ENCODE measurements at regions not wholly inside any gene's neighbourhood (a gene's known extent, or its start where the extent isn't known, plus 50 kb on each side); places are given as distances from the start of the nearest gene placed in this dataset.
"Not testable (repeated sequence)": the region's sequence is repeated elsewhere in the genome, so short reads cannot be mapped to it uniquely, and the experiment has no call there.

DNA sequence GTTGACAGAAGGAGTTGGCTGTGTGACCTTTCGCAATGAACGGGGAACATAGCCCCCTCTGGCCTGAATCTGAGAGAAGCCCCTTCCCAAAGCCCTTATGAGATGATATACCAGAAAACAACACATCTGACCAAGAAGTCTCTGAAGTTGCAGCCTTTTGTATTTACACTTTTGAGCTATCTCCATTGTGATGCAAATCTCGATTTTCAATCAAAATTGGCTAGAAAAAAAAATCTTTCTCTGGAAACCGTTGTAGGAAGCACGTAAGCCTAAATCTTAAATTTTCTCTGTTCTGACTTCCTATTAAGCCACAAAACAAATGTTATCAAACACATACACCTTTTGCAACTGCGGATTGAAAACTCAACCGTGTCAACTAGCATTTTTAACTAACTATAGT, 71.4 kb upstream of the OLIG2 start:
- no peak overlapping the region for H3K27ac ChIP-seq (ENCODE audit: low read depth, low read length)
- H3K27me3 ChIP-seq (ENCODE audit: control insufficient read depth in 1 of 2, insufficient read depth in 2 of 2, low read length in 2 of 2) = peaks cover 17 to 28% of the 10 kb centered on the region in 2 donors
- no peaks in the 10 kb centered on the region for H3K9me3 ChIP-seq (ENCODE audit: control insufficient read depth in 1 of 2, low read length in 2 of 2)
- no peak overlapping the region for H3K9ac ChIP-seq (ENCODE audit: low read depth in 1 of 2, low read length in 2 of 2)
- H3K36me3 ChIP-seq (ENCODE audit: control insufficient read depth in 1 of 2, insufficient read depth in 2 of 2, low read length in 2 of 2) = no peaks in the 10 kb centered on the region
- H3K4me3 ChIP-seq (ENCODE audit: low read depth in 1 of 2, low read length in 2 of 2) = no peak overlapping the region
- H3K4me1 ChIP-seq (ENCODE audit: control insufficient read depth in 1 of 2, insufficient read depth in 2 of 2, low read length in 2 of 2) = no peaks in the 10 kb centered on the region

DNA sequence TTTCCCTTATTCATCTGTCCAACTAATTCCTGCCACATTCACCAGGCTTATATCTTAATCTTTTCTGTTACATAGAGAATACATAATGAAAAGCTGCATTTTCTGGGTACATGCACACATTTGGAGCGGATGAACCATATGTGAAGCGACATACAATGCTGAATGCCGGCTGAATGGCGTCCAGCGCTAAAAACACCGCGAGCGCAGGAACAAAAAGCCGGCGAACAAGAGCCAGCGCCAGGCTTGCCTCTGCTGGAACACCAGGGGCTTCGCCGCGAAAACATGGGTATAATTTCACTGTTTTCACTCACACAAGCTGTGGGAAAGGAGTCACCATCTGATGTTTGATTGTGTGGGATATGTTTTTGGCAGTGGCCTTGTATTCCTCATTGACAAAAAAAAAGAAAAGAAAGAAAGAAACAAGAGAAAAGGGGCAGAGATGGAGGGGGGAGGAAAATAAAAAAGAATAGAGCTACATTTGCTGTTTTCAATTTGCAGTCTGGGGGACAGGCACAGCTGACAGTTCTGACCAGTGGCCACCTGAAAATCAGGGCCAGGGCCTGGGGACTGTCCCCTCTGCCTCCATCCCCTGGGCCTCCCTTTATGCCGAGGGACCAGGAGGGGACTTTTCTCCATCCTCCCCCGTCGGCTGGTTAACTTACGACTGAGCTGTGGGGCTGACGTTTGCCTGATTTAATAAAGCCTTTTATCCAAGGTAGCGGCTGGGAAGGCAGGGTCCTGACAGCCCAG, 70.2 kb upstream of the OLIG2 start:
- Histone ChIP-seq H3K27me3 (ENCODE audit: control insufficient read depth in 1 of 2, insufficient read depth in 2 of 2, low read length in 2 of 2) (peaks cover 17 to 31% of the 10 kb centered on the region in 2 donors), H3K36me3 (ENCODE audit: control insufficient read depth in 1 of 2, insufficient read depth in 2 of 2, low read length in 2 of 2) (no peaks in the 10 kb centered on the region), H3K9me3 (ENCODE audit: control insufficient read depth in 1 of 2, low read length in 2 of 2) (no peaks in the 10 kb centered on the region), H3K4me3 (ENCODE audit: low read depth in 1 of 2, low read length in 2 of 2) (no peak overlapping the region), H3K9ac (ENCODE audit: low read depth in 1 of 2, low read length in 2 of 2) (no peak overlapping the region), H3K4me1 (ENCODE audit: control insufficient read depth in 1 of 2, insufficient read depth in 2 of 2, low read length in 2 of 2) (no peaks in the 10 kb centered on the region), H3K27ac (ENCODE audit: low read depth, low read length) (no peak overlapping the region)

DNA sequence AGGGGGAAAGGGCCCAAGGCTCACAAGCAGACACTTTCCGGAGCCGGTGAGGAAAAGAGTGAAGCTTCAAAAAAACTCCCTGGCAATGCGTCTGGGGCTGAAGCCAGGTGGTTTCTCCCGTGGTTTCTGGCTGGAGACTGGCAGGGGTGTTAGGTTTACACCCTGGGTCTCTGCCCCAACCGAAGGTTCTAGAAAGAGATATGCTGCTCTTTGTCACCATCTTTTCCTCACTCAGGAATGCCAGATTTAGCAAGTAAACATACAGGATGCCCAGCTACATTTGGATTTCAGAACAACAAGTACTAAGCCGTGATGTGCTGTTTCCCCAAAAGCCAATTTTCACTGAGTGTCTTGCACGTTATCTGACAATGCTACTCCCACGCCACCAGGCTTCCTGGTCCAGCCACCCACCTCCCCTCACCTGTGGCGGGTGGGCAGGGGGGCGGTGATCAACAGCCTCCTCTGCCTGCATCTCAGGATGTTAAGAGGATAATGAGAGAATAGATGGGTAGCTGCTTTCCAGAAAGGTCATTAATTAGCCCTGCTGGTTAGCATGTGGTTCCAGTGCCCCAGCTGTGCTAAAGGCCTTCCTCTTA, 69.6 kb upstream of the OLIG2 start:
- Histone ChIP-seq H3K4me3 (ENCODE audit: low read depth in 1 of 2, low read length in 2 of 2) (no peak overlapping the region), H3K27ac (ENCODE audit: low read depth, low read length) (no peak overlapping the region), H3K27me3 (ENCODE audit: control insufficient read depth in 1 of 2, insufficient read depth in 2 of 2, low read length in 2 of 2) (peaks cover 19 to 35% of the 10 kb centered on the region in 2 donors), H3K36me3 (ENCODE audit: control insufficient read depth in 1 of 2, insufficient read depth in 2 of 2, low read length in 2 of 2) (no peaks in the 10 kb centered on the region), H3K9ac (ENCODE audit: low read depth in 1 of 2, low read length in 2 of 2) (no peak overlapping the region), H3K4me1 (ENCODE audit: control insufficient read depth in 1 of 2, insufficient read depth in 2 of 2, low read length in 2 of 2) (no peaks in the 10 kb centered on the region), H3K9me3 (ENCODE audit: control insufficient read depth in 1 of 2, low read length in 2 of 2) (no peaks in the 10 kb centered on the region)

DNA sequence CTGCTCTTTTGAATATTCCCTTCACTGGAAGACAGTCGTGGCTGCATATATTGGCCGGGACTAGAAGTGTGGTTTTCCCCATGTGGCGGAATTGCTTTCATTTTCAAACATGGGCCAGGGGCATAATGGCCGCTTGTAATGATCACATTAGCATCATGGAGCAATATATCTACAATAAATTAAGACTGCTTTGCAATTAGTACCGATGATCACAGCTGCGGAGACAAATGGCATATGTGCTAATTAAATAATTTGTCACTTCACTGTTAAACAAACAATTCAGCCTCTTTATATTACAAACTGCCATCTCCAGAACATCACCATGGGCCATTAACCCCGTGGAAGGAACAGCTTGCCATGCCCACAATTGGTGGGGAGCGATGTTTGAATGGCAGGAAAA, 68.2 kb upstream of the OLIG2 start:
- Histone ChIP-seq H3K36me3 (ENCODE audit: control insufficient read depth in 1 of 2, insufficient read depth in 2 of 2, low read length in 2 of 2) (no peaks in the 10 kb centered on the region), H3K4me1 (ENCODE audit: control insufficient read depth in 1 of 2, insufficient read depth in 2 of 2, low read length in 2 of 2) (no peaks in the 10 kb centered on the region), H3K4me3 (ENCODE audit: low read depth in 1 of 2, low read length in 2 of 2) (no peak overlapping the region), H3K27me3 (ENCODE audit: control insufficient read depth in 1 of 2, insufficient read depth in 2 of 2, low read length in 2 of 2) (peaks cover 21 to 40% of the 10 kb centered on the region in 2 donors), H3K9me3 (ENCODE audit: control insufficient read depth in 1 of 2, low read length in 2 of 2) (no peaks in the 10 kb centered on the region), H3K27ac (ENCODE audit: low read depth, low read length) (no peak overlapping the region), H3K9ac (ENCODE audit: low read depth in 1 of 2, low read length in 2 of 2) (no peak overlapping the region)

DNA sequence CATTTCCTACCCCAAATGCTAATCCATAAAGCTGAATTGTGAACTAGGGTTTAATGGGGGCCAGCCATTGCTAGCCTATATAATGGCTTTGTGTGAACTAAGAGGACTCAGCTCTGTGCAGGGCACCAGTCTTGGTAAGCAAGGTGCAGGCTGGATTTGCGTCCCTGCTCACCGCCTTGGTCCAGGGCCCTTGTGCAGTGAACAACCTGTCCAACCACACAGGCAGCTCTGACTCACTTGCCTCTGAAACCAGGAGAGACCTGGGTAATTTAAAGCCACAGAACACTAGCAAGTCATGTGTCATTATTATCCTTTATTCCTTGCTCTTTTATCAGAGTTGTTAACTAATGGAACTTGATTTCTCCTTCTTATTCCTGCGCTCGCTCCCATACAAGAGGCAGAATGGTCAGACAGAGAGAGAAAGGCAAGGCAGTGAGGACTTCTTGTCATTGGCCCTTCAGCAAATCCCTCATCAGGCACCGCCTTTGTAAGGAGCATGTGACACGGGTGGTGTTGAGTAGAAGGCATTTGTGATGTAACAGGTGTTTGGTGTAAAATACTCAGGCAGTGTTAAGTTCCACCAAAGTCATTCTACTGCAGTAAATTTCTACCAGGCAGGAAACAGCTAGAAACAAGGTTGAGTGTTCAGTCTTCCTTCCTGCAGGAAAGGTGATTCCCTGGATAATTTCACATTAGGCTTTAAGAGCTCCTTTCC, 67.3 kb upstream of the OLIG2 start:
- Histone ChIP-seq H3K9me3 (ENCODE audit: control insufficient read depth in 1 of 2, low read length in 2 of 2) (no peaks in the 10 kb centered on the region), H3K36me3 (ENCODE audit: control insufficient read depth in 1 of 2, insufficient read depth in 2 of 2, low read length in 2 of 2) (no peaks in the 10 kb centered on the region), H3K4me1 (ENCODE audit: control insufficient read depth in 1 of 2, insufficient read depth in 2 of 2, low read length in 2 of 2) (no peaks in the 10 kb centered on the region), H3K4me3 (ENCODE audit: low read depth in 1 of 2, low read length in 2 of 2) (no peak overlapping the region), H3K27ac (ENCODE audit: low read depth, low read length) (no peak overlapping the region), H3K27me3 (ENCODE audit: control insufficient read depth in 1 of 2, insufficient read depth in 2 of 2, low read length in 2 of 2) (peaks cover 21 to 40% of the 10 kb centered on the region in 2 donors), H3K9ac (ENCODE audit: low read depth in 1 of 2, low read length in 2 of 2) (no peak overlapping the region)

DNA sequence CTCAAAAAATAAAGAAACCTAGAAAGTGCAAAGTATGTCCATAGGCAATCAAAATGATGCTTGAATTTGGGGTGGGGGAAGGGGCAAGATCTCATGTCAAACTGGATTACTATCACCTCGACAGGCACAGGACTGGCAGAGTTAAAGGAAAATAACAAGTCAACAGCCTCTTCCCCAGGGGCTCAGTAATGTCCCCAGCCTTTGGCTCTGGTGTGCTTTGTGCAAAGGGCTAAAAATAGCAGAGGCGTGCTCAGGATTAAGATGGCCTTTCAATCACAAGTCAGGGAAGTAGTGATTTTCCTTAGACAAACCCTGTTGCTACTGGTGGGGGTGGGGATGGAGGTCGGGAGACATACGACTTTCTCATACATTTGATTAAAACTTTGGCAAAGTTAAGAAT, 63.5 kb upstream of the OLIG2 start:
- H3K27me3 ChIP-seq (ENCODE audit: control insufficient read depth in 1 of 2, insufficient read depth in 2 of 2, low read length in 2 of 2) = peaks cover 6 to 26% of the 10 kb centered on the region in 2 donors
- H3K4me1 ChIP-seq (ENCODE audit: control insufficient read depth in 1 of 2, insufficient read depth in 2 of 2, low read length in 2 of 2) = no peaks in the 10 kb centered on the region
- no peaks in the 10 kb centered on the region for H3K36me3 ChIP-seq (ENCODE audit: control insufficient read depth in 1 of 2, insufficient read depth in 2 of 2, low read length in 2 of 2)
- no peaks in the 10 kb centered on the region for H3K9me3 ChIP-seq (ENCODE audit: control insufficient read depth in 1 of 2, low read length in 2 of 2)
- no peak overlapping the region for H3K27ac ChIP-seq (ENCODE audit: low read depth, low read length)
- H3K4me3 ChIP-seq (ENCODE audit: low read depth in 1 of 2, low read length in 2 of 2) = no peak overlapping the region
- no peak overlapping the region for H3K9ac ChIP-seq (ENCODE audit: low read depth in 1 of 2, low read length in 2 of 2)

DNA sequence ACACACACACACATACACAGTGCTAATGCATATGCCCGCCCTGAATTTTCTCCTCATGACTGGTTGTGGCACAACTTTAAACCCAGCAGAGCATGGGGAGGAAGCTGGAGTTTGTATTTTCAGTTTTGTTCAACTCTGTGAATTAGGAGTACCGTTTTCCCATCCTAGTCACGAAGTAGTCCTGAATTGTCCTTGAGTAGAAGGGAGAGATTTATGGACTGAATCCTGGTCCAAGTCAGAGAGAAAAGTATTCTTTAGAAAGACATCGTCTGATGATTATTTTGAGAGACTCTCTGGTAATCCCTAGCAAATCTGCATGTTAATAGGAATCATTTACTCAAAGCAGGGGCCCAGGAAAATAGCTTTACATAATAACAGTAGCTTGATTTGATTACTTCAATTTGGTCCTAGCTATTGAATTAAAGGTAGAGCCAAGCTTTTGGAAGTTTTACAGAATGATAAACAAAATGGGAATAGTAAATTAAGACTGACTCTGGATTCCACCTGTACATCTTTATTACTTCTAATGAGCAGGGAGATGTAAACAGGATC, 60.5 kb upstream of the OLIG2 start:
- Histone ChIP-seq H3K4me3 (ENCODE audit: low read depth in 1 of 2, low read length in 2 of 2) (no peak overlapping the region), H3K9ac (ENCODE audit: low read depth in 1 of 2, low read length in 2 of 2) (no peak overlapping the region), H3K27ac (ENCODE audit: low read depth, low read length) (no peak overlapping the region), H3K9me3 (ENCODE audit: control insufficient read depth in 1 of 2, low read length in 2 of 2) (no peaks in the 10 kb centered on the region), H3K27me3 (ENCODE audit: control insufficient read depth in 1 of 2, insufficient read depth in 2 of 2, low read length in 2 of 2) (peaks cover 6 to 9% of the 10 kb centered on the region in 2 donors), H3K4me1 (ENCODE audit: control insufficient read depth in 1 of 2, insufficient read depth in 2 of 2, low read length in 2 of 2) (no peaks in the 10 kb centered on the region), H3K36me3 (ENCODE audit: control insufficient read depth in 1 of 2, insufficient read depth in 2 of 2, low read length in 2 of 2) (no peaks in the 10 kb centered on the region)

DNA sequence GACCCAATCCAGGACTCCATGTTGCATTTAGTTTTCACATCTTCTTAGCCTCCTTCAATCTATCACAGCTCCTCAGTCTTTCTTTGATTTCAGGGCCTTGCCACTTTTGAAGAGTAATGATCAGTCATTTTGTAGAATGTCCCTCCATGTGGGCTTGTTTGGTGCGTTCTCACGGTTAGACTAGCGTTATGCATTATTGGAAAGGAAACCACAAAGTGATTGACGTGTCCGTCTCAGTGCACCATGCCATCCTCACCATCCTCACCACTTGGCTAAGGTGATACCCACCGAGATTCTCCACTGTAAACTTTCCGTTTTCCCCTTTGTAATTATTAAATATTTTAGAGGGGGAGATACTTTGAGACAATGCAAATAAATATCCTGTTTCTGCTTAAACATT, 59.6 kb upstream of the OLIG2 start:
- H3K27ac ChIP-seq (ENCODE audit: low read depth, low read length) = no peak overlapping the region
- no peaks in the 10 kb centered on the region for H3K9me3 ChIP-seq (ENCODE audit: control insufficient read depth in 1 of 2, low read length in 2 of 2)
- no peak overlapping the region for H3K9ac ChIP-seq (ENCODE audit: low read depth in 1 of 2, low read length in 2 of 2)
- H3K27me3 ChIP-seq (ENCODE audit: control insufficient read depth in 1 of 2, insufficient read depth in 2 of 2, low read length in 2 of 2) = peaks cover 5 to 6% of the 10 kb centered on the region in 2 donors
- no peak overlapping the region for H3K4me3 ChIP-seq (ENCODE audit: low read depth in 1 of 2, low read length in 2 of 2)
- no peaks in the 10 kb centered on the region for H3K4me1 ChIP-seq (ENCODE audit: control insufficient read depth in 1 of 2, insufficient read depth in 2 of 2, low read length in 2 of 2)
- no peaks in the 10 kb centered on the region for H3K36me3 ChIP-seq (ENCODE audit: control insufficient read depth in 1 of 2, insufficient read depth in 2 of 2, low read length in 2 of 2)

DNA sequence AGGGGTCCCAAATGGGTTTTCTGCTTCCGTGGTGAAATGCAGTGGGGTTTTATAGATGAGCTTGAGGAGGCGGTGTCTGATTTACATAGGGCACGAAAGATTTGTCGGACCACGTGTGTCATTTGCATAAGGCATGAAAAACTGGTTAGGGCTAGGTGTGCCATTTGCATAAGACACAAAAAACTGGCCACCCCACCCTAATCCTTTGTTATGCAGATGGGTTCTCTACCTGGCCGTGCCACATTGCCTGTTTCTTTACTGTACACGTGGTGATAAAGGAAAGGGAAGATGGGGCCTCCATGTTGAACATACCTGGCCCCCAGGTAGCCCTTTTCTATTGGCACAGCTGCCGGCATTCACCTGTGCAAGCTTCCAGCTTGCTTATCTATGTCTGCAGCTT, 57.6 kb upstream of the OLIG2 start:
- H3K27ac ChIP-seq (ENCODE audit: low read depth, low read length); H3K4me1 ChIP-seq (ENCODE audit: control insufficient read depth in 1 of 2, insufficient read depth in 2 of 2, low read length in 2 of 2); H3K27me3 ChIP-seq (ENCODE audit: control insufficient read depth in 1 of 2, insufficient read depth in 2 of 2, low read length in 2 of 2); H3K9ac ChIP-seq (ENCODE audit: low read depth in 1 of 2, low read length in 2 of 2); H3K9me3 ChIP-seq (ENCODE audit: control insufficient read depth in 1 of 2, low read length in 2 of 2); H3K4me3 ChIP-seq (ENCODE audit: low read depth in 1 of 2, low read length in 2 of 2); H3K36me3 ChIP-seq (ENCODE audit: control insufficient read depth in 1 of 2, insufficient read depth in 2 of 2, low read length in 2 of 2): not testable (repeated sequence)

DNA sequence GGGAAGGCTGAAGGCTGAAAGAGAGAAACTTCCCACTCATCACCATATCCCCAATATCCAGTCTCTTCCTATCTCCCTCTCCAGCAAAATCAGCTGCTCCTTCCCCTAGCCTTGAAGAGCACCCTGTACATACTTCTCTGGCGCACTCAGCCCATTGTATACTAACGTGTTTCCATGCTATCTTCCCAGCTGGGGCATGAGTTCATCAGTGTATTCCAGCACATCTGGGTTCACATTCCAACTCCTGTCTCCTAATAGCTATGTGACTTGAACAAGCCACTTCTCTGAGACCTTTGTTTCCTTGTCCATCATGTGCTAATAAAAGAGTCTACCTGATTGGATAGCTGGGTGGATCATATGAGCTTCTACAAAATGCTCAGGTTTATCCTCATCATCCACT, 51.1 kb upstream of the OLIG2 start:
- H3K27ac ChIP-seq (ENCODE audit: low read depth, low read length) = no peak overlapping the region
- no peaks in the 10 kb centered on the region for H3K36me3 ChIP-seq (ENCODE audit: control insufficient read depth in 1 of 2, insufficient read depth in 2 of 2, low read length in 2 of 2)
- no peaks in the 10 kb centered on the region for H3K9me3 ChIP-seq (ENCODE audit: control insufficient read depth in 1 of 2, low read length in 2 of 2)
- H3K4me3 ChIP-seq (ENCODE audit: low read depth in 1 of 2, low read length in 2 of 2) = no peak overlapping the region
- H3K4me1 ChIP-seq (ENCODE audit: control insufficient read depth in 1 of 2, insufficient read depth in 2 of 2, low read length in 2 of 2) = no peaks in the 10 kb centered on the region
- H3K27me3 ChIP-seq (ENCODE audit: control insufficient read depth in 1 of 2, insufficient read depth in 2 of 2, low read length in 2 of 2) = peaks cover 3 to 5% of the 10 kb centered on the region in 2 donors
- no peak overlapping the region for H3K9ac ChIP-seq (ENCODE audit: low read depth in 1 of 2, low read length in 2 of 2)

All from duodenal mucosa (tissue), 2 donors.